GM23248 (cell line): ENCODE measurements at regions not wholly inside any gene's neighbourhood (a gene's known extent, or its start where the extent isn't known, plus 50 kb on each side); places are given as distances from the start of the nearest gene placed in this dataset.

Experiments
- EZH2 ChIP-seq: fragments of 200-600 bp; sonication (generic); IDR thresholded peaks from 2 replicates; pipeline ENCODE4 v1.6.1; 2018; ENCODE audit warnings: antibody characterized with exemption, mild to moderate bottlenecking; ENCODE audit not compliant: insufficient read depth, poor library complexity, severe bottlenecking
- EZH2phosphoT487 ChIP-seq: fragments of 200-600 bp; sonication (generic); IDR thresholded peaks from 2 replicates; pipeline ENCODE4 v1.6.1; 2018; ENCODE audit warnings: antibody characterized with exemption, moderate library complexity, mild to moderate bottlenecking, low read depth; ENCODE audit not compliant: insufficient read depth

DNA sequence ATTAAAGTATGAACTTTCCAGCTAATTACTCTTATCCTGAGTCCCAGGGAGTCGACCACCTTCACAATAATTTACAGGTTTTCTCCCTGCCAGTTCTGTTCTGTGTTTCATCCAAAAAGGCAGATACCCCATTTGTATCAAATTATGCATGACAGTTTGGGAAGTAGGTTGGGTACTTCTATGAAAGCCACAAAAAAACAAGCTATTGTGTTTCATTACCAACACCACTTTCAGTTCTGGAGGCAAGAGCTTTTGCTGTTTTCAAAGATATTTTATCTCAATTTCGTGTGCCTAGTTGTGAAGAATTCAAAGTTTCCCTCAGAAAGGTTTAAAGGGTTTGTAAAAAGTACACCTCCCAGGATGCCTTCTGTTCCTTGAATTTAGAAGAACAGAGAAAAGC, 557.4 kb downstream of the FLRT2 start:
- no peak for TF ChIP-seq EZH2
- TF ChIP-seq EZH2phosphoT487: no peak
